ENCODE measurements at regions not wholly inside any gene's neighbourhood (a gene's known extent, or its start where the extent isn't known, plus 50 kb on each side); places are given as distances from the start of the nearest gene placed in this dataset.

GRCh38 chr11:31968461-31969358 is 122.2 kb upstream of the RCN1 start:
- DNase-seq: no peak
- FAIRE-seq: no peak
- intact Hi-C loops (cut with DNase I): no loop called here
- Histone ChIP-seq H3K27me3 (ENCODE audit: control insufficient read depth, insufficient read depth, low read length) (no peaks in the 10 kb centered on the region), H3K9me3 (ENCODE audit: control insufficient read depth in 2 of 3, insufficient read depth in 1 of 3, low read length in 3 of 3) (peaks cover 0 to 2% (median 0%) of the 10 kb centered on the region in 3 donors), H3K4me3 (ENCODE audit: low read length in 3 of 3) (no peak overlapping the region), H3K36me3 (ENCODE audit: control insufficient read depth in 2 of 3, insufficient read depth in 3 of 3, low read length in 3 of 3) (no peaks in the 10 kb centered on the region), H3K4me1 (ENCODE audit: control insufficient read depth in 2 of 3, insufficient read depth in 2 of 3, low read depth in 1 of 3, low read length in 3 of 3) (no peaks in the 10 kb centered on the region), H3K9ac (ENCODE audit: low read length in 3 of 3) (no peak overlapping the region), H3K27ac (ENCODE audit: low read depth in 2 of 2, low read length in 2 of 2) (no peak overlapping the region)
- no peak for TF ChIP-seq CTCF (IDR thresholded peaks at IDR 0.05; ENCODE audit: borderline replicate concordance, extremely low read depth, insufficient read depth)

GRCh38 chr11:31967404-31968130 is 123.3 kb upstream of the RCN1 start:
- intact Hi-C loops (cut with DNase I): no loop called here
- no peak overlapping the region for H3K4me3 ChIP-seq (ENCODE audit: low read length in 3 of 3)
- TF ChIP-seq CTCF (IDR thresholded peaks at IDR 0.05; ENCODE audit: borderline replicate concordance, extremely low read depth, insufficient read depth): no peak
- peaks cover 0 to 2% (median 0%) of the 10 kb centered on the region in 3 donors for H3K9me3 ChIP-seq (ENCODE audit: control insufficient read depth in 2 of 3, insufficient read depth in 1 of 3, low read length in 3 of 3)
- no peak overlapping the region for H3K9ac ChIP-seq (ENCODE audit: low read length in 3 of 3)
- no peaks in the 10 kb centered on the region for H3K27me3 ChIP-seq (ENCODE audit: control insufficient read depth, insufficient read depth, low read length)
- H3K4me1 ChIP-seq (ENCODE audit: control insufficient read depth in 2 of 3, insufficient read depth in 2 of 3, low read depth in 1 of 3, low read length in 3 of 3): no peaks in the 10 kb centered on the region
- no peak for FAIRE-seq
- no peak overlapping the region for H3K27ac ChIP-seq (ENCODE audit: low read depth in 2 of 2, low read length in 2 of 2)
- no peaks in the 10 kb centered on the region for H3K36me3 ChIP-seq (ENCODE audit: control insufficient read depth in 2 of 3, insufficient read depth in 3 of 3, low read length in 3 of 3)
- peak in 2 of 5 donors; percentile 16 to 29 for DNase-seq

DNA sequence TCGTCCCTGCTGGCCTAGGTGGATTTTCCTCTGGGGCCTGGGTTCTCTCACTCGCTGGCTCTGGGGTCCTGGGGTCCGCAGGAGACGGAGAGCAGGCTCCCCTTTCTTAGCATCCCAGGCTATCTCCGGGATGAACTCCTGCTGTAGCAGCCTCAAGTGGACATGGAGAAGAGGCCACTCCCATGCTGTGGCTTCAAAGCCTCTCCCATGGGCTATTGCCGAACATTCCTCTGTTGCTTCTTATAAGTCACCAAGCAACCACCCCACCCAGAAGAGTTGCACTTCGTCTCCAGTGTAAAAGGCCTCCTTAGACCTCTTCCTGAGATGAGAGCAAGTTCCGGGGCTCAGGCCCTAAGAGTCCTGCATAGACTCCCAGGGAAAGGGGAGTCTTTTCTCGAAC is 124.0 kb upstream of the RCN1 start:
- no peak for TF ChIP-seq CTCF (IDR thresholded peaks at IDR 0.05; ENCODE audit: borderline replicate concordance, extremely low read depth, insufficient read depth)
- DNase-seq (no peak), FAIRE-seq (no peak)
- Histone ChIP-seq H3K9me3 (ENCODE audit: control insufficient read depth in 2 of 3, insufficient read depth in 1 of 3, low read length in 3 of 3) (peaks cover 0 to 2% (median 0%) of the 10 kb centered on the region in 3 donors), H3K4me3 (ENCODE audit: low read length in 3 of 3) (no peak overlapping the region), H3K27ac (ENCODE audit: low read depth in 2 of 2, low read length in 2 of 2) (no peak overlapping the region), H3K36me3 (ENCODE audit: control insufficient read depth in 2 of 3, insufficient read depth in 3 of 3, low read length in 3 of 3) (no peaks in the 10 kb centered on the region), H3K9ac (ENCODE audit: low read length in 3 of 3) (no peak overlapping the region), H3K27me3 (ENCODE audit: control insufficient read depth, insufficient read depth, low read length) (no peaks in the 10 kb centered on the region), H3K4me1 (ENCODE audit: control insufficient read depth in 2 of 3, insufficient read depth in 2 of 3, low read depth in 1 of 3, low read length in 3 of 3) (no peaks in the 10 kb centered on the region)
- intact Hi-C loops (cut with DNase I): no loop called here
